HG03575 (cell line): ENCODE measurements at regions not wholly inside any gene's neighbourhood (a gene's known extent, or its start where the extent isn't known, plus 50 kb on each side); places are given as distances from the start of the nearest gene placed in this dataset.

Source experiments
- ATAC-seq: cut with Tn5 transposase; IDR thresholded peaks from one replicate; pipeline ENCODE4 v1.9.1; 2021; ENCODE audit not compliant: unreplicated experiment, insufficient number of reproducible peaks, low FRiP score; ENCODE audit errors: extremely low read depth

DNA sequence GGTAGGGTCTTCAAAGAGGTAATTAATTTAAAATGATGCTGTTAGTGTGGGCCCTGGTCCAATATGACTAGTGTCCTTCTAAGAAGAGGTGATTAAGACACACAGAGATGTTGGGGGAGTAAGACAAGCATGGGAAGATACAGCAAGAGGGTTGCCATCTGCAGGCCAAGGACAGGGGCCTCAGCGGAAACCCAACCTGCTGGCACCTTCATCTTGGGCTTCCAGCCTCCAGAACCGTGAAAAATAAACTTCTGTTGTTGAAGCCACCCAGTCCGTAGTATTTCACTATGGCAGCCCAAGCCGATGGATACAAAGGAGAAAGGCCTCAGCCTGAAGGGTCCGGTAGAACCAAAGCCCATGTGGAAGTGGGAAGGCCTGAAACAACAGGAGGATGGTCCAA, 161.7 kb upstream of the UBE2E1 start:
- no peak for ATAC-seq

DNA sequence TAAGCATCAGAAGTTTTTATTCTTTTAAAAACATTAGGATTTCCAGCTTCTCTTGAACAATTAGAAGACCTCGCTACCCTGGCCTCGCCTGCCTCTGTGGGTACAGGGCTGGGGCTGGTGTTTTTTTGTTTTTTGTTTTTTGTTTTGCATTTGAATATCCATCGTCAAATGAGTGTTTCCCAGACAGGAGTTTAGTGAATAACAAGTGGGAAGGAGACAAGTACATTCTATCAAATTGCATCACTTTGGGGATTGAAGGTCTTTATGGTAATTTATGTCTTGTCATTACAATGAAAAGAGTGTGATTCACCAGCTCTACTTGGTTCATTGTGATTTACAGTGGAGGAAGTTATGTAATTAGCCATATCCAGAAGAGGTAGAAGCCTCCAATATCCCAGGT, 161.1 kb upstream of the UBE2E1 start:
- no peak for ATAC-seq

DNA sequence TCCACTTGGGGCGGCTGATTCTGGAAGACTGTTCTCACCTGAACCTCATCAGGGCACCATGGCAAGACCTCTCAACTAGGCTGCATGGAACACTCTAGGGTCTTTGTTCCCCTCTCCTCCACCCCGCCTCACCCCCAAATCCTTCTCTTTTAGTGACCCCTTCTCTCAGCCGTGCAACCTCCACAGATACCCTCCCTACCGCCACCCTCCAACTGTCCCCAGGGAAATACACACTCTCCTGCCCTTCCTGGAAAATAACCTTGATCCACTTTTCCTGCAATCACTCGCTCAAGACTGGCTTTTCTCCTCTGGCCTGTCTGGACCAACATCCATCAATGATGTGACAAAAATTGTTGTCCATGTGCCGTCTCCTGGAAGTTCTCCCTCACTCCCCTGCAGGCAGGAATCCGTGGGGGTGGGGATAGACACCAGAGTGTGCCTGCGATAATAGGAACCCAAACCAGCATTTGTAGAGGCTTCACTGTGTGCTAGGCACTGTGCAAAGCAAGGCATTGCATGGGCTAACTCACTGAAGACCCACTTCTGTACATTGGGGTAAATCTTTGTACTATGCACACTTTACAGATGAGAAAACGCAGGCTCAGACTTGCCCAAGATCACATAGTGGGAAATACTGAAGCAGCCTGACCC, 160.1 kb upstream of the UBE2E1 start:
- no peak for ATAC-seq

DNA sequence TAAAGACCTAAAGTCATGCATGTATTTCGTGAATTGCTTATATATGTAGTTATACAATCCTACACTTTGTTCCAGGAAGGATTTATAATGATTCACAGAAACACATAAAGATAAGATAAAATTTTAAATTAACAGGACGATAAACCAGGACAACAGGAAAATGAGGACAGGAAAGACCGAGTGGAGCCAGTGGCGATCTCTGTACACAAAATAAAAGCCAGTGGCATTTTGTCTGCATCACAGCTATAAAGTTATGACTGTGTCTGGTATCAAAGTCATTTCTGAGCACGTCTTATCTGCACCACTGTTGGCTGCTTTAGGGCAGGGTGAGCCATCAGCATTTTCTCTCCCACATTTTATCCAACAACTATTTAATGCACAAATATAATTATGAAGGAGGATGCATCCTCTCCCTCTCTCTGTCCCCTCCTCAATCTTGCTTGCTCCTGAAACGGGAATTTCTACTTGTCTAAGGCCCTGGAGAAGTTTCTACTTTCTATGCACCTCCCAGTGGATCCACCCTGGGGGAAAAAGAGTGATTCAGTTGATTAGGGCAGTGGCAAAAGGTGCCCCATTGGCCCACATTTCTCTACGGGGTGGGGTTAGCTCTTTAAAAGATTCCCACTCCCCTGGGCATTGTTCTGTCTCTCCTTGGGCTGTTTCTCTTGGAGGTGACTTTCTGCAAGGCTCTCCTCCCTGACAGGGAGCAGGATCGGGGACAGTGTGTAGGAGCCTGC, 159.4 kb upstream of the UBE2E1 start:
- no peak for ATAC-seq

DNA sequence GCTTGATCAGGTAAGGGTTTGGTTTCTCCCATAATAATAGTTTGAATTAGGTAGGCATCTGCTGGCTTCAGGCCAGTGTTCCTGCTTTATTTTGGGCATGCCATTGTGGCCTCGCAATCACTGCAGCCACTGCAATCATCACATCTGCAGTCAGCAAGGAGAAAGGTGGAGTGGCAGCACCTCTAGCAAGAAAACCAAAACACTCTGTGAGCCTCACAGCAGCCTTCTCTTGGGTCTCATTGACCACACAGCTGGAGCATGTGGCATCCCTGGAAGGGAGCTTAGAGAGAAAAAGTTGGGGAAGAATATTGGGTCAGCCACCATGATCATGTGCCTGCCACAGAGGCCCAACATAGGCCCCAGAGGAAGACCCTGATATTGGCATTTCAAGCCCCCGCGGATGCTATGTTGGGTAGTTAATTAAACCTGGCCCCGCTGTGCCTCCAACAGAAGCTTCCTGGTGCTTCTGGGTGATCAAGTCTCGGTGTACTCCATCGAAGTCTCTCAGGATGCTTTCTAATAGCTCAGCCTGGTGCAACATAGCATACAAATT, 158.0 kb upstream of the UBE2E1 start:
- no peak for ATAC-seq

DNA sequence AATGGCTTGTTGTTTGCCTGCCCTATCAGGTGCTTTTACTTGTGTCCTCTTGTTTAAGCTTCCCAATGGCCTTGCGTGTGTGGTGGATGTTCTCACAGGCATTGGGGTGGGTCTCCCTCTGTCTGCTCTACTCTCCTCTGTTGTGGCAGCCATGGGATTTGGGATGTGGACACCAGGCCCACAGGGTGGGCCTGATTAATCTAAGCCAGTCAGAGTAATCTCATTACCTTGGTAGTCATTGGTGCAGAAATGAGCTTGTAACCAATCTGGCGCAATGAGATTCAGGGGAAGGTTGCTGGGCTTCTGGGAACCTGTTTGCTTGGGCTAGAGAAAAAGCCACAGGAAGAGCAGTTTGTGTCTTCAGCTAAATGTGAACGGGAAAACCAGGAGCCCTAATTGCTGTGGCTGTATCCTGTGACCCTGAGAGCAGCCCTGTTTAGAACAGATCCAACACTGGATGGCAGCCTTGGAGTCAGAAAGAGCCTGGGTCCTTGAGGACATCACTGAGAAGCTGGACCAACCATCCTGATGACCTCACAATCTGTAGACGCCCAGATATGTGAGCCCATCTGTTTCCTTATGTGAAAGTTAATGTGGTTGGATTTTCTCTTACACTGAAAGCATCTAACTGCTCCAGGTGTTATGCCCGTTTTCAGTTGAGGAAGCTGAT, 157.3 kb upstream of the UBE2E1 start:
- ATAC-seq = no peak

DNA sequence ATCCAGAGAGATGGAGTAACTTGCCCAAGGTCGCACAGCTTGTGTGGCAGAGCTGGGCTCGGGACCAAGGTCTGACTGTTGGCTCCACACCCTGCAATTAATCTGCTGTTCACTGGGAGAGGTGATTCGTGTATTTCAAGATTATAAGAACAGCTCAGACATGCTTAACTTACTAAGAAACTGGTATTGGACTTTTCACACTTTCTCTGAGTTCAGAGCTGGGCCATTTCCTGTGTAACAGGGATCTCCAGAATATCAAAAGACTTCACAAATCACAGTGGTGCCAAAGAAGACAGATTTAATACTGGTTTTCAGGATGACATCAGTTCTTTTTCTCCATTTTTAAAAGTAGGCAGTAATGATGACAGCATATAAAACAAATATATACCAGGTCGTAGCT, 156.8 kb upstream of the UBE2E1 start:
- ATAC-seq = no peak

DNA sequence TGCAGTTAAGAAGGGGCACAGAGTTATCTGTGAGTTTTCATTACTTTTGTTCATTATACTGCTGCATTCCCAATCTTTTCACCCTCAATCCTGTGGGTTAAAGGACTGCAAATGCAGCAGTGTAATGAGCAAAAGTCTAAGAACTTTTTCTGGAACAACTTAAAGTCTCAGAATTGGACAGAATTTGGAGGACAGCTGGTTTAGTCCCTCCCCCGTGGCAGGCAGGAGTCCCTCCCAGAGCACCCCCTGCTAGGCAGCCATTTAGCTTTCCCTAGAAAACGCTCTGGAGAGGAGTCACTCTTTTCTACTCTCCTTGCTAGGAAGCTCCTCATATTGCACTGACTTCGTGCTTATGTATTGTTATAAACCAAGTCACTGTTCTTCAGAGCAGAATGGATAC, 156.3 kb upstream of the UBE2E1 start:
- ATAC-seq = no peak

DNA sequence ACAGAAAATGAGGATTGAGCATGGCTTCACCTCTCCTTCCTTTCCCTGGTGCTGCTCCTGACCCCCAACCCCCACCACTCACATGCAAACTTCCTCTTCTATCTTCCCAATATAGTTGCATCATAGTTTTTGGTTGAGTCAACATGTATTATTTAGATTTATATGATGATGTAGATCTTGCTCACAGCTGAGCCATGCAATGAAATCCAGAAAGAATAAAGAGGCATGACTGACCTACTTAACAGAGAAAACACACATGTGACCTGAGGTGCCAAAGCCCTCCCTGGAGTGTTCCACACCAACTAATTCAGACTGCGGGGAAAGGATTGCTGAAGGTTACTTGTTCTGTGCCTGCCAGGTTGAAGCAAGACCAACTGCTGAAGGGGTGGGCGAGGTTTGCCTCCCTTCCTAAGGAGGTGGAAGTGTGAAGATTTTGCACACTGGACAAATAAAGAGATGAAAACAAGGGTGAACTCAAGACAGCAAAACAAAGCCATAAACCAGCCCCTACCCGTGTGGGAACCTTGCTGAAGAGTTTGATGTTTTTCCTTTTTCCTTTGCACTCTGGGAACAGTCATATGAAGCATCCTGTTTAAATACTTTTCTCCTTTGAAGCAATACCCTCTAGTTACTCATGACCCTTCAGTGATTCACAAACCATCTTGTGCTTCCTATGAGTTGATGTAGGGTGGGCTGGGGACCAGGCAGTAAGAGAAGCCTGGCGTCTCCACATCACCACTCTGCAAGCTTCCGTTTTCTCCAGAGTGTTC, 155.2 kb upstream of the UBE2E1 start:
- ATAC-seq = no peak

DNA sequence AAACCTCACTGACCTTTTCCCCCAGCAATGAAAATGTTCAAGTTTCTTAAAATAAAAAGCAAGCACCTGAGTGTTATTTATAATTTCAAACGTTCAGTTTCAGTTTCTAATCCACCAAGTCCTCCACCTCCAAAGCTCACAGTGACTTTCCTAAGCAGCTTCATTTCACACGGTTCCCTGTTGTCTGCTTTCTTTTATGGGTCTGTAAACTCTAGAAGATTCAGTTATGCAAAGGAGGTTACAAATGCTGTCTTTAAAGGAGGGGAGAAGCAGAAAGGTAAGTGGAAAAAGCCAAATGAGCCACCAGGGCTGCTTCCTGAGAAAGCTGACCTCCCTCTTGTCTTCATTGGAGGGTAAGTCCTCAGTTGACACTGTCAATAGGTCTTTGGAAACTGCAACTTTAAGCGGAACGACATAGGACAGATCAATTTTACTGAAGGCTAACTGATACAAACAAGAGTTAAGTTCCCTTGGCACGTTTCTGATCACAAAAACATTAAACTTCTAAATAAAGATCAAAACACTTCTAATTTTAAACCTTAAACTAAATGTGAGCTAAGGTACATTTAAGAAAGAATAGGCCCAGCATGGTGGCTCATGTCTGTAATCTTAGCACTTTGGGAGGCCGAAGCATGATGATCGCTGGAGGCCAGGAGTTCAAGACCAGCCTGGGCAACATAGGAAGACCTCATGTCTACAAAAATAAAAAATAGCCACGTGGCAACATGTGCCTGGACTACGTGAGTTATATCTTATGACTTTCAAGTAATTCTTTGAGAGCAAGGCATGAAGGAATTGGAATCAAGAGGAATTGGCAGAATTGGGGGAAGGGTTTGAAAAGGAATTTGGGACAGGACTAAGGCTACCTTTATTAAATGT, 151.9 kb upstream of the UBE2E1 start:
- ATAC-seq = peak; percentile 78

DNA sequence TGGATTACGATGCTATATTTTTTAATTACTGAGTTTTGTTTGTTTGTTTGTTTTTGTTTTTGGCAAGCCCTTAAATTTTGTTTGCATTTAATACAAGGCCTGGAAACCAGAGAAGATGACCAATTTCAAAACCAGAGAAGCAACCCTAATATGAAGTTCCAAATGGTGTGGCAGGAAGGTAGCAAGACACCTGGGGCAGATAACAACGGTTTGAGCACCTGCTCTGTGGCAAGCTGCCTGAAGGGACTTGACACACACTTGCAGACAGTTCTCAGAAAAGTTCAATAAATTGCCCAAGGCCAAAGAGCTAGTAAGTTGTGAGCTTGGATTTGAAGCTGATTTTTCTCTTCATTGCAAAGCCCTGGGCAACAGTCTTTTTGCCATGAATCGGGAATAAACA, 151.2 kb upstream of the UBE2E1 start:
- no peak for ATAC-seq

DNA sequence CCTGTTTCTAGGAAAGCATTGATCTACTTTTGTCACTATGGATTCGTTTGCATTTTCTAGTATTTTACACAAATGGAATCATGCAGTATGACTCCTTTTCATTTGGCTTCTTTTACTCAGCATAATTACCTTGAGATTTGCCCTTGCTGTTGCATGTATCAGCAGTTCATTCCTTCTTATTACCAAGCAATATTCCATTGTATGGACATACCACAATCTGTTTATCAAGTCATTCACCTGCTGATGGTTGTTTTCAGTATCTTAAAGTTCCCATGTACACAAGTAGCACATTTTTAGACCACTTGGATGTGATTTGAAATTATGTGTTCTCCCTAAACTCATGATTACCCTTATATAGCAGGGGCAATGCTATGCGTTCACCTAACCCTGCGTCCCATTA, 150.0 kb upstream of the UBE2E1 start:
- no peak for ATAC-seq

DNA sequence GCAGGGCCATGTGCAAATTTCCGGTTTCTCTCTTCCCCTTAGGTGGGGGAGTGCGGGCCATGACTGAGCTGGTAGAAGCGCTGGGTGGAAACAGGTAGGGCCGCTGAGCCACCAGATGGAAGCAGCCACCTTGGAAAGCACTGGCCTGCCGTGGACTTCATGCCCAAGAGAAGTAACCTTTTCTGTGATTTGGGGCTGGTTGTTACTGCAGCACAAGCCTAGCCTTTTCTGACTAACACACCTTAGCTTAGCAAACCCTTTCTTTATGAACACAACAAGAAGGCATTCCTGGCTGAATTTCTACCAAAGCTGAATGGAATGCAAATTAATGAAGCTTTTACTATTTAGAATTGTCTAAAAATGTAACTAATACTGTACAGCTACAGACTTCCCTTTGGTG, 149.6 kb upstream of the UBE2E1 start:
- no peak for ATAC-seq

DNA sequence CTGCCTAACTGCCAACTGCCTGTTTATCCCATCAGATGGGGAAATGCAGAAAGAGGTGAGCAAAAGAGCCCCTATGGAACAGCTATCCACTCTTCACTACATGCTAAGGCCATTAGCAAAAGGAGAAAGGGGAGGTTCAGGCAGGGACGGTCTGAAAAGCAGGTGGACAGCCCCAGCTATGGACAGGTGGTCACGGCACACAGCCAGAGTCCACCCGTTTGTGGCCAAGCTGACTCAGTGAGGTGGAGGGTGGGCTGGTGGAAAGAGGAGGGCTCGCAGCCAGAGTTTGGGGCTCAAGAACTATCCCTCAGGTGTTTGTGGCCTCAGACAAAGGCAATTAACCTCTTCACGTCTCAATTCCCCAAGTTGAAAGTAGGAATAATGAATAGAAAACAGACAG, 148.9 kb upstream of the UBE2E1 start:
- no peak for ATAC-seq

DNA sequence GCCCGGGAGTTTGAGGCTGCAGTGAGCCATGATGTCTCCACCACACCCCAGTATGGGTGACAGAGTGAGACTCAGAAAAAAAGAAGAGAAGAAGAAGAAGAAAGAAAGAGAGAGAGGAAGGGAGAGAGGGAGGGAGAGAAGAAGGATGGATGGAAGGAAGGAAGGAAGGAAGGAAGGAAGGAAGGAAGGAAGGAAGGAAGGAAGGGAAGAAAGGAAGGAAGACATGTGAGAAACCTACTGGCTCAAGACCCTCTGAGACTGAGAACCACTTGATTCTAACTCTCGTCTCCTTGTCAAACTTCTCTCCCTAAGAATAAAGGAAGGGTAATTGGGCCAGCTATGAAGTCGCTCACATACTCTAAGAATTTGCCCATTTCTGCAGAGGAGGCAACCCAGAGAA, 148.1 kb upstream of the UBE2E1 start:
- no peak for ATAC-seq

DNA sequence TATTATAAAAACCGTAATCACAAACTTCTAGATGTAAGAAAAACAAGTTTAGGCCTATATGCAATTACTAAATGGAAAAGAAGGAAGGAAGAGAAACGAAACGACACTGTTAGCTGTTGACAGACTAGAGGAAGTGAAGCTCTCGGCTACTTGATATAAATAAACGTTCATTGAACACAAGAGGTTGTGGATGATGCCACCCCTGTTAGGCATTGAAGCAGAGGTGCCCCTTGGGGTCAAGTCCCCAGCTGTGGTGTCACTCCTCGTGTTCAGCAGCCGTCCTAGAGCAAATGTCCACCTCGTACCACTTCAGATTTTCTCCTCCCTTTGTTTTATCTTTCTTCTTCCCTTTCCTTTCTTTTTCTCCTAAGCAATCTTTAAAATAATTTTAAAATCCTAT, 146.5 kb upstream of the UBE2E1 start:
- no peak for ATAC-seq

DNA sequence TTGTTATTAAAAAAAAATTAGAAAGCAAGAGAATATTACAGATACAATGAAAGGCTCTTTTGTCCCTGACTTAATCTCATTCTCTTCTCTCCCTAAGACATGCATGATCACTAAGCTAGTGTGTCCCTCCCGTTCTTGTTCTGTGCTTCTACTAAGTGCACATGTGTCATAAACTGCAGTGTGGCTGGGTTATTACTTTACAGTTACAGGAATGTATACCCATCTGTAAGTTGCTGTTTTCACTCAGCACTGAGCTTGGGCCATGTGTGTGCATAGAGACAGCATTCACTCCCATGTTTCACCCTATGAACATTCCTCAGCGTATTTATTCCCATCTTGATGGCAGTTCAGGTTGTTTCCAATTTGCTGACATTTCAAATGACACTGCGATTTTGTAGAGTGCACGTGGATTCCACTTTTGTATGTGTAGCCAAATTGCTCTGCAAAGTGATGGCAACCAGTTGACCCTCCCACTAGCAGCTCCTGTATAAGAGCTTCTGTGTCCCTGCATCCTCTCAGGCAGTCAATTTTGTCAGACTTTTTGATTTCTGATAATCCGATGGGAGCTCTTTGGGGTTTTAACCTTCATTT, 145.8 kb upstream of the UBE2E1 start:
- no peak for ATAC-seq

DNA sequence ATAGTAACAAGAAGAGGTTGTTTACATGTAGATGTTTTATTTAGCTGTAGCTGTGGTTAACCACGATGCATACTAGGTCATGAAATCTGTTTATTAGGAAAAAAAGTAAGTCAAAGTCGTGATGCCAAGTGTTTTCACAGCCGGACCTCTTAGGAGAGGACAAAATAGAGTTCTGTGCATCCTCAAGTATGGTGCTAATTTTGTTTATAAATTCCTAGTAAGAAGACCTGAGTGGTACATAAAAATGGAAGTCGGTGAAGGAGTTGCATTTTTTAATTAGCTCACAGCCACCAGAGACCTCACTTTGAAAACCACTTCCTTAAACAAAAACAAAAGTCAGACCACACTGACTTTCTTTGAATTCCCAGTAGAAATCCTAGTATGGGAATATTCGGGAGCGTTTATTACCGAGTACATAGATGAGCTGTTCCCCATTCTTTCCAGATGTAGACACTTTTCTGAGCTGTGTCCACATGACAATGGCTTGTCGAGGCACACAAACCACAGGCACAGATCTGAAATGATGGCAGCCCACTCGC, 143.6 kb upstream of the UBE2E1 start:
- ATAC-seq = no peak
